Germinal center (tissue), 1 donor: ENCODE measurements at regions not wholly inside any gene's neighbourhood (a gene's known extent, or its start where the extent isn't known, plus 50 kb on each side); places are given as distances from the start of the nearest gene placed in this dataset.
"Not testable (repeated sequence)": the region's sequence is repeated elsewhere in the genome, so short reads cannot be mapped to it uniquely, and the experiment has no call there.

Experiments used
- DNase-seq: peaks from one replicate; pipeline ENCODE4 v3.0.0; 2012; ENCODE audit warnings: mixed read lengths, low spot score

- not testable (repeated sequence) for DNase-seq
Measured at GRCh38 chr1:149278156-149278555, 174.8 kb upstream of the NBPF9 start.

DNA sequence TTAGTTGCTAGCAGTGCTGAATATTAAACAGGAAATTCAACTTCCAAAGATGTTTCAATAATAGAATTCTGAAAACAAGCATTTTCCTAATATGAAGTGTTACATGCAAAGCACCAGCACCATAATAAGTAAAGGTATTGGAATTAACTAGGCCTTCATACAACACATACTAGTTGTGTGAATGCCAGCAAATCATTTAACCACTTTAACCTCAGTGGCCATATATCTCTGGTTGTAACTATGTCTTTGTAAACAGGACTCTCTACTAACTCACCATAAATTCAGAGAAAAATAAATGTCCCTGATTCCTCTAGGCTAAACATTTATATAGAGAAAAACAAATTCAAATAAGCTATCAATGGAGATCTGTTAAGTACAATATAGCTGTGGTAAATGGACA, 175.7 kb upstream of the NBPF9 start:
- DNase-seq, result not testable (repeated sequence)

- not testable (repeated sequence) for DNase-seq
Measured at GRCh38 chr1:149279512-149279911, 176.2 kb upstream of the NBPF9 start.

DNA sequence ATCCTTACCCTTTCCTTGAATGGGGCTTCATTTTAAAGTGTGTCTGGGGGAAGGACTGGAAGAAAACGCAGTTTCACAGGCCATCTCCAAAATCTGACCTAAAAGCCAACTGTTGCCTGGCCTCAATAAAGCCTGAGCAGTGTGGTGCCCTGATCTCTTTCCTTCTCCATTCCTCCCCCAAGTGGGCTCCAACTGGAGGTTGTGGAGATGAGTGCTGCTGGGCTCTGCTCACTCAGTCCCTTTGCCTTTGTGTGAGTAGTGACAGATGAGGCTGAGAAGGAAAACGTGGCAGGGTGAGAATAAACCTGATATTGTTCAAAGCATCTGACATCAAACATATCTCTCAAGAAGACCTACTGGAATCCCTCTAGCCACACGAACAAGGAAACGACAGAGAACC, 181.4 kb upstream of the NBPF9 start:
- not testable (repeated sequence) for DNase-seq

DNA sequence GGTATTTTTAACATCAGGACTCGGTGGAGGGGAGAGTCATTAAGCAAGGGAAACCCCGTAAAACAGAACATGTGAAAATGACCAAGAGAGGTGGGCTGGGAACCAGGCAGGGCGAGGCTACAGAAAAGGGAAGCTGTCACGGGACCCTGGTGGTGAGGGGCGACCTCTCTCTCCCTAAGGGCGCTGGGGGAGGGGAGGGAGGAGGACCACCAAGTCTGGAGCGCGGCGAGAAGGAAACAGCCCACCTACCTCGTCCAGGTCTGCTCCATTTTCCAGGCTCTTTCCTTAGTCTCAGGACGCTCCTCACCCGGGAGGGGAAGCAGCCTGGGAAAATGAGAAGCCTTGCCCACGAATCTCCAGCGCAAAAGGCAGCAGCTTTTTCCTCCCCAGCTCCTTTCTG, 181.9 kb upstream of the NBPF9 start:
- not testable (repeated sequence) for DNase-seq

DNA sequence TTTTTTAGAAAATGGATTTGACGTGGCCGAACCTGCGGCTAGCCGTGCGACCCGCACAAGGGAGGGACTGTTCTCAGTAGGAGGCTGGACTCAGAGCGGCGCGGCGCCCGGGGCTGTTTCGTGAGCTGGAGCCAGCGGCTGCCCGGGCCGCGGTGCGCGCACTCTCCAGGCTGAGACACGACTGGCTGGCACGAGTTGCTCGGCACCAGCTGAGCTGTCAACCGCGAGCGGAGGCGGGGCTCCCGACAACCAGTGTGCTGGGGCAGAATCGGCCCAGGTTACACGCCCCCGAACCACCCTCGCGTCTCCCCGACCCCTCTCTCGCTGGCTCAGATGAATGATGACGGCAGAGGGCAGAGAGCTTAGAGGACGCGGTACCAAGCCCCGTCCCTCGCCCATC, 182.3 kb upstream of the NBPF9 start:
- DNase-seq, result not testable (repeated sequence)

DNA sequence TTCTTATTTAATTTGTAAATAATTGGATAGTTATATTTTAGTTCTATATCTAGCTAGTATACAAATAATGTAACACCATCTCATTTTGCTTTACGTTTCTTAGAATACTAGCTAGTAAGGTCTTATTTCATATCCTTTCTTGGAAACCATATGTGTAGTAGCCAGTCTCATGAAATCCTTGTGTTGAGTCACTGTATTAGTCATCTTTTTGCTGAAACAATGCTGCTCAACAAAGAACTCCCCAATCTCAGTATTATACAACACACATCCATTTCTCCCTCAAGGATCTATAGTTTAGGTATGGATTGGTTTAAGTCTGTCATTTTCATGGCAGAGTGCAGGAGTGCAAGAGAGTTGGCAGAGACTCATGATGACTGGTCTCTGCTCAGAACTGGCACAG, 185.2 kb upstream of the NBPF9 start:
- not testable (repeated sequence) for DNase-seq

- not testable (repeated sequence) for DNase-seq
Measured at GRCh38 chr1:149300478-149301218, 174.2 kb upstream of the NBPF19 start.

GRCh38 chr1:149301282-149301681, 173.6 kb upstream of the NBPF19 start:
- DNase-seq, result not testable (repeated sequence)

DNA sequence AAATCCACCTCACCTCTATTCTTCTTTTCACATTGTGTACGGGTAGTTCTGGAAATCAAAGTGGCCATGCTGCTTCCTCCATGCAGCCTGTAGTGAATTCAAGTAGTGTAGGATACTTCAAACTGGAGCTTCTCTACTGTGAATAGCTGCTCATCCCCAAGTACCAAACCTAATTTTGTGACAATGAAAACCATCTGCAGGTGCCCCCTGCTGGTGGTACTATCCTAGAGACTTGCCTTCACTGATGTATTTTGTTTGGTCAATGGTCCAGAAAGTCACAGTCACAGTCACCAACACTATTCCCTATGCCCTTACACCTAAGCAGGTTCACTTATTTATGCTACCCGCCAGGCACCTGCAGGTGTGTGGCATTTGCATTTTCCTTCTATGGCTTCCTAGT, 170.0 kb upstream of the NBPF19 start:
- not testable (repeated sequence) for DNase-seq

GRCh38 chr1:149307640-149308039, 167.2 kb upstream of the NBPF19 start:
- not testable (repeated sequence) for DNase-seq

- DNase-seq, result not testable (repeated sequence)
Measured at GRCh38 chr1:149314921-149315320, 159.9 kb upstream of the NBPF19 start.

DNA sequence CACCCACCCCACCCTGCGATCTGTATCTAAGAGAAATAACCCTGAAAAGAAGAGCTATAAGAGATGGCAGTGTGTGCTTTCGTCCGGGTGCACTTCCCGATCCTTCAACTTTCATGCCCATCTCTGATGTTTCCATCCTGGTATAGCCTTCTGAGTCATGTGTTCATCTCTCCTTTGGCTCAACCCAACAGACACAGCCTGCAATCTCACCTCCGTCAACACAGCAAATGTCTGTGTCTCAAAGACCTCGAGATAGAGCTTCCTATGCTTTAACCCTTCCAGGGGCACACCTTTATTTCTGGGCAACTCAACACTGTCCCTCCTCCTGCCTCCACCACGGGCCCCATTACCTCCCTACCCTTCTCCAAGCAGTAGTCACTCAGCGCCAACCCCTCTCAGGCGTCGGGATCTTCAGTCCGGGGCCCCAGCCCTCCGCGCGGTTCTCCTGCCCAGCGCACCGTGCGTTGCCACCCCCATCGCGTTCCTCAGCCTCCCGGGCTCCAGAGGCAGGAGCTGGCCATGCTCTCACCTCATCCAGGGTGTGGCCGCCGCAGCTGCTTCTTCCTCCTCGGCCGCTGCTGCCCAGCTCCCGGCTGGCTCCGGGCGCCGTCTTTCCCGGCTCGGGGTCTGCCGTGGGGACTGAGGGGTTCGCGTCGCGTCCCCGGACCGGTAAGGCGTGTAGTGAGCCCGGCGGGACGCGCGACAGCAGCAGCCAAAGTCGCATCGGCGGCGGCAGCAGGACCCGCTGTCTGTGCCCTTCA, 153.7 kb upstream of the NBPF19 start:
- DNase-seq, result not testable (repeated sequence)

GRCh38 chr1:149321732-149322016, 153.2 kb upstream of the NBPF19 start:
- not testable (repeated sequence) for DNase-seq

DNA sequence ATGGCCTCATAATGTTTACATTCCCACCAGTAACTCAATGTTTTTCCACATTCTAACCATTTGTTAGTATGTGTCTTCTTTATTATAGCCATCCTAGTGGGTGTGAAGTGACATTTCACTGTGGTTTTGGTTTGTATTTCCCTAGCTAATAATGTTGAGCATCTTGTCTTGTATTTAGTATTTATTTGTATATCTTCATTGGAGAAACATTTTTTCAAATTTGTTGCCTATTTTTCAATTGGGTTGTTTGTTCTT, 144.8 kb upstream of the NBPF19 start:
- not testable (repeated sequence) for DNase-seq

GRCh38 chr1:149336082-149336481, 138.8 kb upstream of the NBPF19 start:
- not testable (repeated sequence) for DNase-seq

- not testable (repeated sequence) for DNase-seq
Measured at GRCh38 chr1:149338221-149338691, 136.6 kb upstream of the NBPF19 start.

GRCh38 chr1:149338698-149339097, 136.1 kb upstream of the NBPF19 start:
- not testable (repeated sequence) for DNase-seq

- DNase-seq, result not testable (repeated sequence)
Measured at GRCh38 chr1:149349448-149349847, 125.4 kb upstream of the NBPF19 start.

DNA sequence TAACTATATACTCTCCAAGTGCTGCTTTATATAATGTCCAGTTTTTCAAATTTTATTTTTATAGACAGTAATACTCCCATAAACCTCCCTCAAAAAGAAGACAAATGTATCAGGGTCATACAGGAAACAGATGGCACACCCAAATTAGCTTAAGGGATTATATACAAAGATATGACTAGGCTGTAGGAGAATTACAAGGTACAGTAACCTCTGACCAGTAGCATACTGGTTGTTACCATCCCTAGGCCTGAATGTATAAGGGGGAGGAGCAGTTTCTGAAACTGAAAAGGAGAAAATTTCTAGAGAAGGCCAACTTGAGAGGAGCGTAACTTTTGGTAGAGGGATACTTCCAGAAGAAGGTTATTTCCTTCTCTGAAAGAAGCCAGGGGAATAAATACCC, 122.6 kb upstream of the NBPF19 start:
- not testable (repeated sequence) for DNase-seq

GRCh38 chr1:149354579-149354978, 120.3 kb upstream of the NBPF19 start:
- DNase-seq, result not testable (repeated sequence)

- DNase-seq, result not testable (repeated sequence)
Measured at GRCh38 chr1:149355748-149356147, 119.1 kb upstream of the NBPF19 start.

DNA sequence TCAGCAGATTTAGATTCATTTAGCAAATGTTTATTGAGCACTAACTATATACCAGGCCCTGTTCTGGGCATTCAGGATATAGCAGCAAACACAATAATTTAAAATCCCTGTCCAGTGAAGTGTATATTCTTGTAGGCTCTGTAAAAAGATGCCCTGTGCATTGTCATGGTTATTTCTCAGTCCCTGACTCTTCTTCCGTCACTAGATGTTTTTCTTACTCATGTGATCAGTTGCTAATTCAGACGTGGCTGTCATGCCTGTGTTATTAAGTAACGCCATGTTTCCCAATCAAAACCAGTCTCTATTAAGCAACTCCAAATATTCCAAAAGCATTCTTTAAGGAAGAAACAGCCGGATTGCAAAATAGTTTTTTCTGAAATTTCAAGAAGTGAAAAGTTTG, 118.7 kb upstream of the NBPF19 start:
- not testable (repeated sequence) for DNase-seq

- not testable (repeated sequence) for DNase-seq
Measured at GRCh38 chr1:149360351-149360750, 114.5 kb upstream of the NBPF19 start.
